HFFc6 (cell line): ENCODE measurements at regions not wholly inside any gene's neighbourhood (a gene's known extent, or its start where the extent isn't known, plus 50 kb on each side); places are given as distances from the start of the nearest gene placed in this dataset.
"Not testable (repeated sequence)": the region's sequence is repeated elsewhere in the genome, so short reads cannot be mapped to it uniquely, and the experiment has no call there.

ENCODE experiments used
- DNase-seq: peaks from one replicate; pipeline ENCODE4 v3.0.0-alpha.2; 2018
- H3K27ac Mint-ChIP-seq: 2 replicates; pipeline ENCODE4 v1.8.0; 2020; ENCODE audit warnings: mild to moderate bottlenecking, mixed read lengths
- H3K27me3 Mint-ChIP-seq: 2 replicates; pipeline ENCODE4 v1.8.0; 2021; ENCODE audit warnings: mild to moderate bottlenecking, moderate library complexity, mixed read lengths; ENCODE audit not compliant: insufficient read depth
- H3K36me3 Mint-ChIP-seq: 2 replicates; pipeline ENCODE4 v1.8.0; 2021; ENCODE audit warnings: low read depth, mixed read lengths
- H3K4me1 Mint-ChIP-seq: 2 replicates; pipeline ENCODE4 v1.8.0; 2020; ENCODE audit warnings: low read depth, mixed read lengths
- H3K4me3 Mint-ChIP-seq: 2 replicates; pipeline ENCODE4 v1.8.0; 2020; ENCODE audit warnings: mild to moderate bottlenecking, moderate library complexity, mixed read lengths
- H3K9me3 Mint-ChIP-seq: 2 replicates; pipeline ENCODE4 v1.8.0; 2020; ENCODE audit warnings: mild to moderate bottlenecking, mixed read lengths
- TF ChIP-seq, protein P1 (sequence below): fragments of 200-600 bp; sonication (generic); IDR thresholded peaks from 2 replicates; pipeline ENCODE4 v1.5.0; 2021; ENCODE audit warnings: antibody characterized with exemption, mild to moderate bottlenecking

DNA sequence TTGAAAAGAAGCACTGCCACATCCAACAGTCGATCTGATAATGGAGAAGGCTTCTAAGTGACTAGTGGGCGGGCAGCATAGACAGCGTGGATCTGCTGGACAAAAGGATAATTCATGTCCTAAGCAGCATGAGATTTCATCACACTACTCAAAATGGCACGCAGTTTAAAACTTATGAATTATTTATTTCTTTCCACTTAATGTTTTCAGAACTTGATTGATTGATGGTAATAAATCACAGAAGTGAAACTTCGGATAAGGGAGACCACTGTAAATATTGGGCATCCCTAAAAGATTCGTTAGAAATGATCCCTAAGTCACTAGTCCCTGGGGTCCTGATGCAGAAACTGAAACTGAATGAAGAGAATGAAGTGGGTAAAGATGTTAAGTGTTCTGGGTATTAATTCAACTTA, 93.0 kb upstream of the ANK2 start:
- Mint-ChIP-seq H3K9me3 (no peaks in the 10 kb centered on the region), H3K36me3 (no peaks in the 10 kb centered on the region), H3K27me3 (no peaks in the 10 kb centered on the region), H3K4me3 (no peak overlapping the region), H3K27ac (no peak overlapping the region), H3K4me1 (no peaks in the 10 kb centered on the region)
- no peak for DNase-seq
- TF ChIP-seq, protein P1, sequence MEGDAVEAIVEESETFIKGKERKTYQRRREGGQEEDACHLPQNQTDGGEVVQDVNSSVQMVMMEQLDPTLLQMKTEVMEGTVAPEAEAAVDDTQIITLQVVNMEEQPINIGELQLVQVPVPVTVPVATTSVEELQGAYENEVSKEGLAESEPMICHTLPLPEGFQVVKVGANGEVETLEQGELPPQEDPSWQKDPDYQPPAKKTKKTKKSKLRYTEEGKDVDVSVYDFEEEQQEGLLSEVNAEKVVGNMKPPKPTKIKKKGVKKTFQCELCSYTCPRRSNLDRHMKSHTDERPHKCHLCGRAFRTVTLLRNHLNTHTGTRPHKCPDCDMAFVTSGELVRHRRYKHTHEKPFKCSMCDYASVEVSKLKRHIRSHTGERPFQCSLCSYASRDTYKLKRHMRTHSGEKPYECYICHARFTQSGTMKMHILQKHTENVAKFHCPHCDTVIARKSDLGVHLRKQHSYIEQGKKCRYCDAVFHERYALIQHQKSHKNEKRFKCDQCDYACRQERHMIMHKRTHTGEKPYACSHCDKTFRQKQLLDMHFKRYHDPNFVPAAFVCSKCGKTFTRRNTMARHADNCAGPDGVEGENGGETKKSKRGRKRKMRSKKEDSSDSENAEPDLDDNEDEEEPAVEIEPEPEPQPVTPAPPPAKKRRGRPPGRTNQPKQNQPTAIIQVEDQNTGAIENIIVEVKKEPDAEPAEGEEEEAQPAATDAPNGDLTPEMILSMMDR, result no peak

DNA sequence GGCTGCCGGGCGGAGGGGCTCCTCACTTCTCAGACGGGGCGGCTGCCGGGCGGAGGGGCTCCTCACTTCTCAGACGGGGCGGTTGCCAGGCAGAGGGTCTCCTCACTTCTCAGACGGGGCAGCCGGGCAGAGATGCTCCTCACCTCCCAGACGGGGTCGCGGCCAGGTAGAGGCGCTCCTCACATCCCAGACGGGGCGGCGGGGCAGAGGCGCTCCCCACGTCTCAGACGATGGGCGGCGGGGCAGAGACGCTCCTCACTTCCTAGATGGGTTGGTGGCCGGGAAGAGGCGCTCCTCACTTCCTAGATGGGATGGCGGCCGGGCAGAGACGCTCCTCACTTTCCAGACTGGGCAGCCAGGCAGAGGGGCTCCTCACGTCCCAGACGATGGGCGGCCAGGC, 91.7 kb upstream of the ANK2 start:
- not testable (repeated sequence) for H3K9me3 Mint-ChIP-seq, H3K36me3 Mint-ChIP-seq

DNA sequence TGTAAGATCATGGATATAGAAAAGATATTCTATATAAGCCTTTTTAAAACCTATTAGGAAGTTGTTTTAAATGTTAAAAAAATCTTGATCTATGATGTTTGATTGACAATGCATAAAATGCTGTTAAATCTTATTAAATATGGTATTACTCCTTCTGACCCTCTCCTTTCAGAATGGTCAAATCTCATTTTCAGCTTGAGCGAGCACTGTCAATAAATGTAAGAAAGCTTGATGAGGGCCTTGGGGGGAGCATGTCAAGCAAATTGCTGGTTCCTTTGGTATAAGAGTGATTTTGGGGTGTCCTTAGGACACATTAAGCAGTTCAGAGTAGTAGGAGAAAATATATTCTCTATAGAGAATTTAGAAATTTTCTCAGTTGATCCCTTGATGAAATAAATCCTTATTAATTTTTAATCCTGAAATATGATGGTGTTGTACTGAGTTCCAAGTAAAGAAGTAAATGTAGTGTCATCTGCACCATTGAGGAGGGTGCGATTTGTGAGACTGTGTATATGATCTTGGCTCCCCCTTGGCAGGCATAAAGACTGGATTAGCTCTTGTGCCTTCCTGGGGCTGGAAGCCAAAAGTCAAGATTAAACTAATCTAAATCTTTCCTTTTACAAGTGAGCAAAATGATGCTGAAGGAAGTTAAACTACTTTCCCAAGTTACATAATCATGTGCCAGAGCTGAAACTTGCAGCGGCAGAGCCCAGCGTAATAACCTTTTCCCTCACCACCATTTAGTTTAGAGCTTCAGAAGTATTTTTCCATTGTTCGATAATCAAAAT, 82.6 kb upstream of the ANK2 start:
- H3K4me1 Mint-ChIP-seq, result peaks cover 17% of the 10 kb centered on the region
- no peak overlapping the region for H3K27ac Mint-ChIP-seq
- no peak overlapping the region for H3K4me3 Mint-ChIP-seq
- no peaks in the 10 kb centered on the region for H3K27me3 Mint-ChIP-seq
- 0 out of 2 replicates have a peak, but pooled peaks cover 4% of the 10 kb centered on the region for H3K9me3 Mint-ChIP-seq
- TF ChIP-seq, protein P1, result no peak
- no peak for DNase-seq
- no peaks in the 10 kb centered on the region for H3K36me3 Mint-ChIP-seq

More for the DNA sequence above, 91.7 kb upstream of the ANK2 start:
- not testable (repeated sequence) for H3K27ac Mint-ChIP-seq, DNase-seq, H3K27me3 Mint-ChIP-seq, H3K4me1 Mint-ChIP-seq, H3K4me3 Mint-ChIP-seq

DNA sequence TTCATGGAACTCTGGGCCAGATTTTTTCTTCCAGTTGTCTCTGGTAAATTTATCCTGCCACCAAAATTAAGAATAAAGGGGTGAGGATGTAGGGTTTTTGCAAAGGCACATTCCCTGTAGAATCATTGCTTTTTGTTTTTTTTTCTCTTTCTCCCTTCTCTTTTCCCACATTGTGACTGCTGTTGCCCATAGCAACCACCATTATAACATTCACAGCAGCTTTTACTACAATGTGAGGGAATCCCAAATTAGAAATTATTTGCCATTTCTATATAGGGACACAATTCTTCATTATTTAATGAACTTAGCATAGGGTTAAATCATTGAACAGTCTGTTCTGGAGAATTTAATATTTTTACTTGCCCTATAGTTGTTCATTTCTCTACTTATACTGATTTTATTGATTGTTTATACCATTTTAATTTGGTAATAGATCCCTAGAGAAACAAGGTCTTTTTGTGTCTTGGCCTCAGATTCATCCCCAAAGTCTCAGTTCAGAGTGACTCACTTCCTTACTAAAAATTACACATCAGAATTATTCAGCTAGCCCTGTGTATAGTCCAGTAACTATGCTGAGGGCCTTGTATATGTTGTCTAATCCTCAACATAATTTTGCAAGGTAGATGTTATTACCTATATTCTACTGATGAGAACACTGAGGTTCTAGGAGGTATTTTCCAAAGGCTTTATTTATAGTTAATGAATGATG, 80.8 kb upstream of the ANK2 start:
- no peaks in the 10 kb centered on the region for H3K27me3 Mint-ChIP-seq
- H3K4me3 Mint-ChIP-seq, result no peak overlapping the region
- peak; percentile 36 for DNase-seq
- H3K36me3 Mint-ChIP-seq, result no peaks in the 10 kb centered on the region
- TF ChIP-seq, protein P1, result no peak
- peak overlapping the region; percentile 45; the same call in 1 of the 2 replicates for H3K27ac Mint-ChIP-seq
- peaks cover 23% of the 10 kb centered on the region for H3K4me1 Mint-ChIP-seq
- 0 out of 2 replicates have a peak, but pooled peaks cover 4% of the 10 kb centered on the region for H3K9me3 Mint-ChIP-seq

DNA sequence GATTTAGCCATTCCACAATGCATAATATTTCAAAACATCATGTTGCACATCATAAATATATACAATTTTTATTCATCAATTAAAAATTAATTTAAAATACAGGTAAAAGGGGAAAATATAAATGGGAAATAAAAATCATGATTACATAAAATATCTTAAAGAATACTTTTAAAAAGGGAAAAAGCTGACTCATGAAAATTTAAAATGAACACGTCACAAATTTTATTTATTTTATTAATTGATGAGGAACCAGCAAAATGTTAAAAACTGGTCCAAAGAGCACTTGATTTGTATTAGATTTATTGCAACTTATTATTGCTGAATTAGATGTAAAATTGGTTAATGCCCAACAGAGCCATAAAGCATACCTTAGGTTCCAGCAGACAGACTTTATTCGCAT, 78.5 kb upstream of the ANK2 start:
- no peak overlapping the region for H3K27ac Mint-ChIP-seq
- H3K27me3 Mint-ChIP-seq, result no peaks in the 10 kb centered on the region
- TF ChIP-seq, protein P1, result no peak
- no peak overlapping the region for H3K4me3 Mint-ChIP-seq
- no peak for DNase-seq
- H3K9me3 Mint-ChIP-seq, result no peaks in the 10 kb centered on the region
- no peaks in the 10 kb centered on the region for H3K36me3 Mint-ChIP-seq
- H3K4me1 Mint-ChIP-seq, result peaks cover 40% of the 10 kb centered on the region

DNA sequence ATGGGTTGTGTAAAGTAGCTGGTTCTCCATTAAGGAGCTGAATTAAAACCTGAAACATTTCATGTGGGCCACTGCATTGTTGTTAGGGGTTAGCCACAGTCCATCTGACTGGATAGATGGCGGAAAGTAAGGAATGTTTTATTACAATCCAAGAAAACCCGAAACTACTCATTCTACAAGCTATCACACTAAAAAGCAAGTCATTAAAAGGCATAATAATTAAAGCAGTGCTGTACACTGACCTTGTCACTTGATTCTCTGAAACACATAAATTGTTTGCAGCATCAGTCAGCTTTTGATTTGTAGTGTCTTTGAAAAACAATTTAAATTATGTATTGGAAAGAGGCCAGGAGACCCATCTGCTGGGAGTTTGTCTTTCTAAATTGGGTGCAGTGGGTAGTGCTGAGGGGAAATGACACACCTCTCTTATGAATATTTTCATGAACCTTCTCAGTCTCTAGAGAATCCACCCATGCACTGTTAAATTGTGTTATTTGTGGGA, 75.7 kb upstream of the ANK2 start:
- H3K27me3 Mint-ChIP-seq, result no peaks in the 10 kb centered on the region

More for the DNA sequence above, 75.7 kb upstream of the ANK2 start:
- TF ChIP-seq, protein P1, result no peak
- Mint-ChIP-seq H3K36me3 (no peaks in the 10 kb centered on the region), H3K27ac (peak overlapping the region; percentile 4; the same call in 1 of the 2 replicates), H3K9me3 (no peaks in the 10 kb centered on the region), H3K4me1 (peaks cover 44% of the 10 kb centered on the region), H3K4me3 (no peak overlapping the region; the same call in 1 of the 2 replicates)
- DNase-seq, result no peak
